Fibroblast of lung (primary cell): ENCODE measurements at regions not wholly inside any gene's neighbourhood (a gene's known extent, or its start where the extent isn't known, plus 50 kb on each side); places are given as distances from the start of the nearest gene placed in this dataset.

Experiments used
- EZH2 ChIP-seq: IDR thresholded peaks from 2 replicates; pipeline ENCODE4 v1.5.1; 2012; ENCODE audit warnings: low read length, control low read depth, mild to moderate bottlenecking; ENCODE audit errors: missing control alignments
- TF ChIP-seq, protein P1 (sequence below), 2 donors: IDR thresholded peaks in 1 of 2; conservative IDR thresholded peaks in 1 of 2; 1 replicate in 1 of 2; 2 replicates in 1 of 2; pipeline ENCODE4 v1.5.1; 2011 to 2012; ENCODE audit warnings: low read length in 2 of 2, control low read depth in 1 of 2, inconsistent platforms in 1 of 2, low read depth in 1 of 2, mild to moderate bottlenecking in 1 of 2

DNA sequence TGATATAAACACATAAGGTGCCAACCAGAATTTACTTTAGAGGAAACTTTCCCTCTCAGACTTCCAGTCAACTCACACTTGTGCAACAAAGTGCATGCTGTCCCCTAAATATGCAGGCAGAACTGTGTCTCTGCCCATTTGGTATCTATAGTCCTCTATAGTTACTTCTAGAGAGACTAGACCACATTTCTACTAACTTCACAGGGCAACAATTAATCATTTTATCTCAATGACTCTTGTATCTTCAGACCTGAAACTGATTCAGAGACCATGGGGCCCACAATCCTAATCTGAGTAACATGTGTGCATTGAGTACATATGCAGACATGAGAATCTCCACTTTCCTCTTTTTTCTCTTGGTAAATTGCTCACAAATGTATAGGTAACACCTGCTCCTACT, 158.1 kb downstream of the ZNF486 start:
- TF ChIP-seq, protein P1, sequence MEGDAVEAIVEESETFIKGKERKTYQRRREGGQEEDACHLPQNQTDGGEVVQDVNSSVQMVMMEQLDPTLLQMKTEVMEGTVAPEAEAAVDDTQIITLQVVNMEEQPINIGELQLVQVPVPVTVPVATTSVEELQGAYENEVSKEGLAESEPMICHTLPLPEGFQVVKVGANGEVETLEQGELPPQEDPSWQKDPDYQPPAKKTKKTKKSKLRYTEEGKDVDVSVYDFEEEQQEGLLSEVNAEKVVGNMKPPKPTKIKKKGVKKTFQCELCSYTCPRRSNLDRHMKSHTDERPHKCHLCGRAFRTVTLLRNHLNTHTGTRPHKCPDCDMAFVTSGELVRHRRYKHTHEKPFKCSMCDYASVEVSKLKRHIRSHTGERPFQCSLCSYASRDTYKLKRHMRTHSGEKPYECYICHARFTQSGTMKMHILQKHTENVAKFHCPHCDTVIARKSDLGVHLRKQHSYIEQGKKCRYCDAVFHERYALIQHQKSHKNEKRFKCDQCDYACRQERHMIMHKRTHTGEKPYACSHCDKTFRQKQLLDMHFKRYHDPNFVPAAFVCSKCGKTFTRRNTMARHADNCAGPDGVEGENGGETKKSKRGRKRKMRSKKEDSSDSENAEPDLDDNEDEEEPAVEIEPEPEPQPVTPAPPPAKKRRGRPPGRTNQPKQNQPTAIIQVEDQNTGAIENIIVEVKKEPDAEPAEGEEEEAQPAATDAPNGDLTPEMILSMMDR (conservative IDR thresholded peaks at IDR 0.05 in 1 of 2, IDR thresholded peaks at IDR 0.05 in 1 of 2; ENCODE audit: low read depth in 1 of 2, low read length in 2 of 2): no peak
- no peak for TF ChIP-seq EZH2
